ENCODE measurements at regions not wholly inside any gene's neighbourhood (a gene's known extent, or its start where the extent isn't known, plus 50 kb on each side); places are given as distances from the start of the nearest gene placed in this dataset.

DNA sequence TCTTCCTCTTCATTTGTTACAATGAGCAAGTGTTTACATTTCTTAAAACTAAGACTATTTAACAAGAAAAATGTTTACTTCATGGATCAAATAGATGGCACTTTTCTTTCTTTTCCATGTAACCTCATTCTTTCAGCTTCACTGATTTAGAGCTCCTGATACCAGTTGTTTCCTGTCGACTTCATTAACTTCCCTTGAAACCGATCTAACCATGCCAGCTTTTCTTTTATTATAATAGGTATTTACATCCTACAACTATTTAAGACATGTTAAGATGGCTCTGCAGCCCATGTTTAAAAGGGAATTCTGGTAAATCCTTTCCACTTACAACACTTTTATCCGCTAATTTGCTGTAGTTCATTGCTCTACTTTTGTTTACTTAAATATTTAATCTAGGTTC lies 107.3 kb upstream of the DCN start:
- TF ChIP-seq POLR2A (IDR thresholded peaks at IDR 0.05; ENCODE audit: low read depth, low read length) = no peak
- TF ChIP-seq POLR2AphosphoS5 (IDR thresholded peaks at IDR 0.05; ENCODE audit: low read depth, low read length) = no peak
- TF ChIP-seq SPI1 (IDR thresholded peaks at IDR 0.05; ENCODE audit: low read depth, low read length) = no peak
- TF ChIP-seq TAF1 (IDR thresholded peaks at IDR 0.05; ENCODE audit: low read depth, low read length) = no peak

Measured in GM12891 (cell line).